OCI-LY3 (cell line): ENCODE measurements at regions not wholly inside any gene's neighbourhood (a gene's known extent, or its start where the extent isn't known, plus 50 kb on each side); places are given as distances from the start of the nearest gene placed in this dataset.

Experiments used
- CTCF ChIP-seq: fragments of 200-600, 300-600 bp; sonication (generic); IDR thresholded peaks from 2 replicates; pipeline ENCODE4 v1.5.1; 2014; ENCODE audit warnings: antibody characterized with exemption, low read length, low read depth
- EZH2phosphoT487 ChIP-seq: fragments of 200-600 bp; shearing (Covaris generic); IDR thresholded peaks from 2 replicates; pipeline ENCODE4 v1.6.1; 2018; ENCODE audit warnings: antibody characterized with exemption, mixed run types, low read depth

GRCh38 chr2:83994633-83995179 lies 464.4 kb downstream of the SUCLG1 start:
- TF ChIP-seq CTCF (no peak), EZH2phosphoT487 (no peak)
